IMR-90 (cell line): ENCODE measurements at regions not wholly inside any gene's neighbourhood (a gene's known extent, or its start where the extent isn't known, plus 50 kb on each side); places are given as distances from the start of the nearest gene placed in this dataset.

Source experiments
- ATAC-seq: fragments of 200-7000 bp; cut with Tn5 transposase; 2 replicates; pipeline ENCODE4 v1.9.1; 2020; ENCODE audit warnings: low read depth, mild to moderate bottlenecking, moderate library complexity
- BruUV-seq: library from RNA; stranded (reverse); fragments of 400-500 nt; replicated peaks from 2 replicates; lab custom pipeline; 2021; lab: Mats Ljungman, UMichigan
- CTCF ChIA-PET: fragments of 300-600 bp; formaldehyde crosslinking; extraction: SDS; loops from one replicate; lab custom pipeline; 2021; ENCODE audit warnings: antibody characterized with exemption; lab: Yijun Ruan, JAX
- POLR2A ChIA-PET: fragments of 300-600 bp; sonication (Branson Sonifier 250); formaldehyde crosslinking; loops from one replicate; lab custom pipeline; 2022; ENCODE audit warnings: antibody characterized with exemption; ENCODE audit not compliant: unreplicated experiment; lab: Charles Lee
- DNase-seq: peaks from one replicate; pipeline ENCODE4 v3.0.0; 2013
- H2AFZ ChIP-seq: replicated peaks from 2 replicates; pipeline ENCODE3; 2013; ENCODE audit warnings: low read length, mild to moderate bottlenecking; ENCODE audit not compliant: poor library complexity
- H2AK5ac ChIP-seq: 2 replicates; pipeline ENCODE4 v1.6.1; 2013; ENCODE audit warnings: low read depth, low read length, inconsistent platforms
- H2AK9ac ChIP-seq: replicated peaks from 2 replicates; pipeline ENCODE3; 2013; ENCODE audit warnings: mild to moderate bottlenecking, low read depth, low read length, moderate library complexity; ENCODE audit not compliant: poor library complexity
- H2BK120ac ChIP-seq: 2 replicates; pipeline ENCODE4 v1.6.1; 2013; ENCODE audit warnings: low read depth, low read length, inconsistent platforms
- H2BK15ac ChIP-seq: 3 replicates; pipeline ENCODE4 v1.6.1; 2013; ENCODE audit warnings: low read depth, low read length, inconsistent platforms
- H2BK20ac ChIP-seq: 2 replicates; pipeline ENCODE4 v1.6.1; 2013; ENCODE audit warnings: low read depth, mild to moderate bottlenecking, inconsistent platforms, low read length, moderate library complexity
- H2BK5ac ChIP-seq: 2 replicates; pipeline ENCODE4 v1.6.1; 2013; ENCODE audit warnings: mild to moderate bottlenecking, low read depth, low read length, inconsistent platforms; ENCODE audit not compliant: poor library complexity, severe bottlenecking
- H3K14ac ChIP-seq: replicated peaks from 2 replicates; pipeline ENCODE4 v1.6.1; 2013; ENCODE audit warnings: low read depth, low read length, inconsistent platforms
- H3K18ac ChIP-seq: 2 replicates; pipeline ENCODE4 v1.6.1; 2013; ENCODE audit warnings: low read depth, low read length, control low read depth
- H3K23ac ChIP-seq: 2 replicates; pipeline ENCODE4 v1.6.1; 2013; ENCODE audit warnings: low read depth, low read length, inconsistent platforms
- H3K27ac ChIP-seq: 2 replicates; pipeline ENCODE4 v1.5.1; 2013; ENCODE audit warnings: mild to moderate bottlenecking, control low read depth, low read length; ENCODE audit not compliant: insufficient read depth
- H3K27me3 ChIP-seq: 2 replicates; pipeline ENCODE4 v1.6.1; 2013; ENCODE audit warnings: low read length; ENCODE audit not compliant: control insufficient read depth, insufficient read depth
- H3K36me3 ChIP-seq: 2 replicates; pipeline ENCODE4 v1.6.1; 2013; ENCODE audit warnings: low read length, mixed read lengths; ENCODE audit not compliant: control insufficient read depth, insufficient read depth
- H3K4ac ChIP-seq: 2 replicates; pipeline ENCODE4 v1.6.1; 2013; ENCODE audit warnings: low read depth, low read length, inconsistent platforms
- H3K4me1 ChIP-seq: 2 replicates; pipeline ENCODE4 v1.6.1; 2013; ENCODE audit warnings: low read length, mixed read lengths; ENCODE audit not compliant: control insufficient read depth, insufficient read depth
- H3K4me2 ChIP-seq: 2 replicates; pipeline ENCODE4 v1.6.1; 2013; ENCODE audit warnings: low read depth, mild to moderate bottlenecking, control low read depth, low read length, moderate library complexity
- H3K4me3 ChIP-seq: 2 replicates; pipeline ENCODE4 v1.5.1; 2013; ENCODE audit warnings: low read depth, mild to moderate bottlenecking, control low read depth, low read length, moderate library complexity; ENCODE audit not compliant: insufficient read depth
- H3K56ac ChIP-seq: 2 replicates; pipeline ENCODE4 v1.6.1; 2013; ENCODE audit warnings: low read length, inconsistent platforms; ENCODE audit not compliant: insufficient read depth; ENCODE audit errors: extremely low read depth
- H3K79me1 ChIP-seq, 2 experiments: 2 replicates each; pipeline ENCODE4 v1.6.1; 2013; ENCODE audit warnings: low read length in 2 of 2, inconsistent platforms in 1 of 2, low read depth in 1 of 2
- H3K9ac ChIP-seq: 2 replicates; pipeline ENCODE4 v1.6.1; 2013; ENCODE audit warnings: low read depth, low read length, control low read depth
- H3K9me1 ChIP-seq: 2 replicates; pipeline ENCODE4 v1.6.1; 2013; ENCODE audit warnings: low read length, inconsistent platforms; ENCODE audit not compliant: insufficient read depth
- H3K9me3 ChIP-seq: 2 replicates; pipeline ENCODE4 v1.6.1; 2013; ENCODE audit warnings: low read length; ENCODE audit not compliant: control insufficient read depth, insufficient read depth
- H4K20me1 ChIP-seq: 2 replicates; pipeline ENCODE4 v1.6.1; 2013; ENCODE audit warnings: low read length, inconsistent platforms; ENCODE audit not compliant: insufficient read depth
- H4K5ac ChIP-seq: 2 replicates; pipeline ENCODE4 v1.6.1; 2013; ENCODE audit warnings: mild to moderate bottlenecking, low read depth, low read length, control low read depth
- H4K8ac ChIP-seq, 2 experiments: 2 replicates each; pipeline ENCODE4 v1.6.1; 2013; ENCODE audit warnings: low read depth in 2 of 2, low read length in 2 of 2, control low read depth in 1 of 2, inconsistent platforms in 1 of 2
- H4K91ac ChIP-seq: 2 replicates; pipeline ENCODE4 v1.6.1; 2013; ENCODE audit warnings: low read depth, low read length, inconsistent platforms; ENCODE audit not compliant: insufficient read depth
- SMC3 ChIP-seq: fragments of 150-350 bp; IDR thresholded peaks from 2 replicates; pipeline ENCODE4 v1.6.1; 2016; ENCODE audit warnings: low read depth, mild to moderate bottlenecking, antibody characterized with exemption, low read length, moderate library complexity
- WGBS, 2 experiments: methylation state at CpG; one replicate each; pipeline versions ENCODE4 v1.1.5 to v1.1.7; 2013; ENCODE audit warnings: missing lambda C conversion rate in 2 of 2; ENCODE audit not compliant: insufficient read length in 1 of 2; ENCODE audit errors: extremely low coverage in 2 of 2; 5-methylcytosine and 5-hydroxymethylcytosine counted together
- dilution Hi-C: fragments of 300-500 bp; cut with HindIII; formaldehyde crosslinking; loops from one replicate; pipeline ENCODE4 v1.14.3; 2018; ENCODE audit warnings: low sequenced_read_pairs; ENCODE audit not compliant: unreplicated experiment
- in situ Hi-C: fragments of 300-500 bp; cut with MboI; formaldehyde crosslinking; loops from 3 replicates; pipeline ENCODE4 v1.14.3; 2019; ENCODE audit warnings: low sequenced_read_pairs, inconsistent platforms, mixed read lengths
- intact Hi-C: fragments of 100-400 bp; cut with micrococcal nuclease; formaldehyde crosslinking; loops from 2 replicates; pipeline ENCODE4 v1.10.0; 2022

GRCh38 chrX:6695717-6696116 lies 160.8 kb upstream of the VCX3A start:
- Histone ChIP-seq H4K8ac (no peak overlapping the region), H3K27ac (no peak overlapping the region), H2AFZ (no peak overlapping the region), H3K23ac (no peak overlapping the region), H3K27me3 (no peaks in the 10 kb centered on the region), H3K18ac (no peak overlapping the region), H2BK20ac (no peak overlapping the region), H3K4me1 (no peaks in the 10 kb centered on the region), H3K36me3 (no peaks in the 10 kb centered on the region), H3K4me2 (no peak overlapping the region), H3K56ac (no peak overlapping the region), H2BK15ac (no peak overlapping the region), H4K5ac (no peak overlapping the region), H2BK120ac (no peak overlapping the region), H4K91ac (no peak overlapping the region), H3K79me1 (no peaks in the 10 kb centered on the region), H4K20me1 (no peaks in the 10 kb centered on the region), H3K14ac (no peak overlapping the region), H2AK9ac (no peak overlapping the region), H3K9me3 (peaks cover 2% of the 10 kb centered on the region; the same call in 1 of the 2 replicates), H3K4ac (no peak overlapping the region), H2AK5ac (no peak overlapping the region), H3K9me1 (no peaks in the 10 kb centered on the region), H3K9ac (no peak overlapping the region), H2BK5ac (no peak overlapping the region), H3K4me3 (no peak overlapping the region)
- no peak for DNase-seq
- no TSS peak for BruUV-seq
- intact Hi-C loops: no loop called here
- POLR2A ChIA-PET: no interaction called here
- dilution Hi-C loops: no loop called here
- CTCF ChIA-PET: no interaction called here
- in situ Hi-C loops: no loop called here
- ATAC-seq: no peak
- WGBS, 2 experiments: no CpG with 5 or more reads among the region's 5 CpGs
- no peak for TF ChIP-seq SMC3
